Breast epithelium (tissue), 4 donors: ENCODE measurements at regions not wholly inside any gene's neighbourhood (a gene's known extent, or its start where the extent isn't known, plus 50 kb on each side); places are given as distances from the start of the nearest gene placed in this dataset.
"Not testable (repeated sequence)": the region's sequence is repeated elsewhere in the genome, so short reads cannot be mapped to it uniquely, and the experiment has no call there.

Experiments
- DNase-seq, 2 donors: peaks; one replicate each; pipeline ENCODE4 v3.0.0-alpha.2; 2019; ENCODE audit warnings: low spot score in 2 of 2
- H3K27ac ChIP-seq, 2 donors: fragments of 200-600 bp; sonication (generic) in 1 of 2; one replicate each; pipeline ENCODE4 v1.5.1; 2016 to 2019; ENCODE audit warnings: mild to moderate bottlenecking in 1 of 2
- H3K27me3 ChIP-seq, 2 donors: fragments of 200-600 bp; sonication (generic) in 1 of 2; one replicate each; pipeline versions ENCODE4 v1.5.1 to v1.6.0; 2017 to 2019; ENCODE audit warnings: control low read depth in 1 of 2, mild to moderate bottlenecking in 1 of 2
- H3K36me3 ChIP-seq: fragments of 200-600 bp; one replicate; pipeline ENCODE4 v1.5.1; 2019
- H3K4me1 ChIP-seq, 2 donors: fragments of 200-600 bp; sonication (generic); one replicate each; pipeline ENCODE4 v1.5.1; 2016 to 2019; ENCODE audit warnings: control low read depth in 1 of 2
- H3K4me3 ChIP-seq, 3 donors: fragments of 200-600 bp; sonication (generic); 1 replicate in 2 of 3; 2 replicates in 1 of 3; pipeline ENCODE4 v1.5.1; 2016 to 2019; ENCODE audit warnings: mild to moderate bottlenecking in 3 of 3, moderate library complexity in 2 of 3
- H3K9me3 ChIP-seq, 2 donors: fragments of 200-600 bp; sonication (generic) in 1 of 2; one replicate each; pipeline ENCODE4 v1.5.1; 2016 to 2019; ENCODE audit warnings: control low read depth in 1 of 2
- CTCF ChIP-seq, 3 donors: fragments of 450-650 bp; IDR thresholded peaks; one replicate each; pipeline ENCODE4 v1.5.1; 2016 to 2017; ENCODE audit warnings: antibody characterized with exemption in 3 of 3, mild to moderate bottlenecking in 3 of 3, moderate library complexity in 3 of 3
- POLR2A ChIP-seq: fragments of 450-650 bp; IDR thresholded peaks from one replicate; pipeline ENCODE4 v1.6.1; 2016; ENCODE audit warnings: antibody characterized with exemption, mild to moderate bottlenecking, moderate library complexity
- POLR2AphosphoS5 ChIP-seq, 3 donors: sonication (generic); formaldehyde crosslinking; IDR thresholded peaks; one replicate each; pipeline ENCODE4 v1.6.1; 2017; ENCODE audit warnings: antibody characterized with exemption in 3 of 3
- intact Hi-C: fragments of 100-400 bp; cut with DNase I; formaldehyde crosslinking; loops from one replicate; pipeline ENCODE4 v1.15.1; 2023; ENCODE audit warnings: low total_unique reads

DNA sequence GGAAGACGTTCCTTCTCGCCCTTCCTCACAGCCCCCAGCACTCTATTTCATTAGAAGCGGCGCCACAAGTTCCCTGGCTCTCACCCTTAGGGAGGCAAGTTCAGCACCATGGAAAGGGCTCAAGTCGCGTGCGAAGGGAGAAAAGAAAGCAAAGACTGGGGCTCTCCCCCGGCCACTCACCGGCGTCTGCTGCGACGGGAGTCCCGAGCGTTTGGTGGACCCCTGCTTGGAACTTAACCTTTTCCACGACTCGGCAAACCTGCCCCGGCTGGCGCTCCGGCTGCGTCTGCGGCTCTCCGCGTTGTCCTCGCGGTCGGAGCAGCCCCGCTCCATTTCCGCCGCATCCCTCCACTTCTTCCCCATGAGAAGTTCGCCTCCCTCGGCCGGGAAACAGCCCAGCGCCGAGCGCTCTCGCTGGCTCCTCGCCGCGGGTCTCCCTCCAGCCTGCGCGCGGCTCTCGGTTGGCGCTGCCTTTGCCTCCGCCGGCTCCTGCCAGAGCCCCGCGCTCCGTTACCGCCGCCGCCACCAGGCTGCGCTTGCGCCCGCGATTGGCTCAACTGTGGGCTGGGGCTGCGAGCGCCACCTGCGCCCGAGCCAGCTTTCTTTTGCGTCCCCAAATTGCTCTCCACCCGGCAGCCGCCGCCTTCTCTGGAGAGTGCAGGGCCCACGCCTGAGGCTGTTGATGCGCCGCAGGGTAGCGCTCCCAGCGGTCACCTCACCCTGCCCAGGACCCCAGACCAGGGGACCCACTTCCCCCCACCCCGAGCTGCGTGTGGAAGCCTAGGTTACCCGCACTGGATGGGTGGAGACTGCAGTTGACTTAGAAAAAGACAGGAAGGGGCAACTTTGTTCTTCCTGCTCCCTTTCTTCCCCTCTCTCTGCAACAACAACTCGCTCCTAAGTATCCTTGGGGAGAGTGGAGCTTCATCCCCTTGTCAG lies 321.6 kb downstream of the CEMIP2 start:
- Histone ChIP-seq H3K27ac (no peak overlapping the region), H3K36me3 (no peaks in the 10 kb centered on the region), H3K4me1 (no peaks in the 10 kb centered on the region), H3K9me3 (peaks cover 0 to 9% of the 10 kb centered on the region in 2 donors), H3K4me3 (peak overlapping the region; percentile 27 to 67 (median 40)), H3K27me3 (peaks cover 0 to 30% of the 10 kb centered on the region in 2 donors)
- TF ChIP-seq POLR2AphosphoS5 (IDR thresholded peaks at IDR 0.05) (no peak), POLR2A (no peak), CTCF (IDR thresholded peaks at IDR 0.05) (no peak)
- no peak for DNase-seq
- intact Hi-C loops: no loop called here

DNA sequence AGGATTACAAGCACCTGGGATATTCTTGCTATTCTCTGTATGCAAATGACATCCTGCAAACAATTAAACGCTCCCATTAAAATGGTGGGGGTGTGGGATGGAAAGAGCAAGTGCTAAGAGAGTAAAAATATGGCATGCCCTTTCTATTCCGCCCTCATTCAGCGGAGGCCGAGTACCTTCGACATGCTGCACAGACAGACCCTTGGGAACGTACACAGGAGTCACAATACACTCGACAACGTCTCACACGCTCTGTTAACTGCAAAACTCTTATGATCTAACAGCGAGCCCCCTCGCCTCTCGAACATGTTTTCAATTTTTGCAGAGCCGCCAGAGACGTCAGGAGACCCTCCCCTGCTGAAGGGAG lies 322.2 kb downstream of the CEMIP2 start:
- intact Hi-C loops: no loop called here
- Histone ChIP-seq H3K36me3 (no peaks in the 10 kb centered on the region), H3K4me1 (no peaks in the 10 kb centered on the region), H3K27ac (no peak overlapping the region), H3K27me3 (peaks cover 0 to 30% of the 10 kb centered on the region in 2 donors), H3K4me3 (peak overlapping the region in 1 of 3 donors; percentile 67), H3K9me3 (peaks cover 0 to 3% of the 10 kb centered on the region in 2 donors)
- TF ChIP-seq CTCF (IDR thresholded peaks at IDR 0.05): no peak
- no peak for TF ChIP-seq POLR2A
- TF ChIP-seq POLR2AphosphoS5 (IDR thresholded peaks at IDR 0.05): no peak
- no peak for DNase-seq

- DNase-seq: no peak
- Histone ChIP-seq H3K27me3 (peaks cover 0 to 21% of the 10 kb centered on the region in 2 donors), H3K4me3 (no peak overlapping the region), H3K4me1 (no peaks in the 10 kb centered on the region), H3K36me3 (no peaks in the 10 kb centered on the region), H3K27ac (no peak overlapping the region), H3K9me3 (no peaks in the 10 kb centered on the region)
- intact Hi-C loops: no loop called here
- TF ChIP-seq POLR2A (no peak), POLR2AphosphoS5 (IDR thresholded peaks at IDR 0.05) (no peak), CTCF (IDR thresholded peaks at IDR 0.05) (no peak)
These were observed 321.5 kb upstream of the TRPM3 start for GRCh38 chr9:71442937-71443336.

- TF ChIP-seq POLR2A (no peak), POLR2AphosphoS5 (IDR thresholded peaks at IDR 0.05) (no peak), CTCF (IDR thresholded peaks at IDR 0.05) (no peak)
- no peak for DNase-seq
- Histone ChIP-seq H3K4me3 (no peak overlapping the region), H3K36me3 (no peaks in the 10 kb centered on the region), H3K27ac (no peak overlapping the region), H3K9me3 (no peaks in the 10 kb centered on the region), H3K27me3 (peaks cover 0 to 5% of the 10 kb centered on the region in 2 donors), H3K4me1 (no peaks in the 10 kb centered on the region)
- intact Hi-C loops: no loop called here
These were observed 319.8 kb upstream of the TRPM3 start for GRCh38 chr9:71441266-71441665.

- no peaks in the 10 kb centered on the region for H3K36me3 ChIP-seq
- H3K9me3 ChIP-seq: no peaks in the 10 kb centered on the region
- TF ChIP-seq POLR2AphosphoS5 (IDR thresholded peaks at IDR 0.05): no peak
- no peak for TF ChIP-seq CTCF (IDR thresholded peaks at IDR 0.05)
- no peak for TF ChIP-seq POLR2A
- no peak overlapping the region for H3K27ac ChIP-seq
- H3K4me3 ChIP-seq: no peak overlapping the region
- H3K4me1 ChIP-seq: no peaks in the 10 kb centered on the region
- intact Hi-C loops: no loop called here
- H3K27me3 ChIP-seq: no peaks in the 10 kb centered on the region
- no peak for DNase-seq
These were observed 310.5 kb upstream of the TRPM3 start for GRCh38 chr9:71431931-71432330.

DNA sequence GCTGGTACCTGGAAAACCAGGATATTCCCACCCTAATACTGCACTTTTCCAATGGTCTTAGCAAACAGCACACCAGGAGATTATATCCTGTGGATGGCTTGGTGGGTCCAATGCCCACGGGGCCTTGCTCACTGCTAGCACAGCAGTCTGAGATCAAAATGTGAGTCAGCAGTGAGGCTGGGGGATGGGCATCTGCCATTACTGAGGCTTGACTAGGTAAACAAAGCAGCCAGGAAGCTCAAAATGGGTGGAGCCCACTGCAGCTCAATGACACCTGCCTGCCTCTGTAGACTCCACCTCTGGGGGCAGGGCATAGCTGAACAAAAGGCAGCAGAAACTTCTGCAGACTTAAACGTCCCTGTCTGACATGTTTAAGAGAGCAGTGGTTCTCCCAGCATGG lies 285.9 kb upstream of the TRPM3 start:
- DNase-seq, H3K9me3 ChIP-seq, H3K36me3 ChIP-seq, intact Hi-C loops, H3K4me1 ChIP-seq, H3K27ac ChIP-seq, H3K4me3 ChIP-seq, H3K27me3 ChIP-seq: not testable (repeated sequence)
